ENCODE measurements at regions not wholly inside any gene's neighbourhood (a gene's known extent, or its start where the extent isn't known, plus 50 kb on each side); places are given as distances from the start of the nearest gene placed in this dataset.

DNA sequence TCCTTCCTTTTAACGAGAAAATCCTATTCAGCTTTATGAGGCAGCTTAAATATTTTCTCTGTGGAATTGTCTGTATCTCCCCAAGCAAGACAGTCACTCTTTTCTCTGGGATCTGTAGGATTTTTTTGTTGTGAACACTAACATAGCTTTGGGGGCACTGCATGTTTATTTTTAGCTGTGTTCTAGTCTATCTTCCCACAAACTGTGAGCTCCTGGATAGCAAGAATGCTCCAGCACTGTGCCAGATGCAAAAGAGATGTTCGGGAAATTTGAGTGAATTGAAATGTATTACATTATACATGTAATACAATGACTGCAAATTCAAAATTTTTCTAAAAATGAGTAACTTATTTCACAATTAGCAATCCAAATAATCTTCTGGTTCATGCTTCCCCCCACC is 282.2 kb downstream of the PLPP3 start:
- no peak for TF ChIP-seq CTCF (IDR thresholded peaks at IDR 0.05)
- TF ChIP-seq POLR2A (IDR thresholded peaks at IDR 0.05) = no peak
